22Rv1 (cell line): ENCODE measurements at regions not wholly inside any gene's neighbourhood (a gene's known extent, or its start where the extent isn't known, plus 50 kb on each side); places are given as distances from the start of the nearest gene placed in this dataset.

Experiments used
- CTCF ChIP-seq: fragments of 450-650 bp; IDR thresholded peaks from 2 replicates; pipeline ENCODE4 v1.5.1; 2017; ENCODE audit warnings: mild to moderate bottlenecking
- ZFX ChIP-seq: fragments of 450-650 bp; IDR thresholded peaks from 2 replicates; pipeline ENCODE4 v1.6.1; 2017; ENCODE audit warnings: antibody characterized with exemption, borderline replicate concordance

GRCh38 chr7:113232885-113233284 is 114.5 kb upstream of the SMIM30 start:
- TF ChIP-seq CTCF (no peak), ZFX (no peak)
